ENCODE measurements at regions not wholly inside any gene's neighbourhood (a gene's known extent, or its start where the extent isn't known, plus 50 kb on each side); places are given as distances from the start of the nearest gene placed in this dataset.

DNA sequence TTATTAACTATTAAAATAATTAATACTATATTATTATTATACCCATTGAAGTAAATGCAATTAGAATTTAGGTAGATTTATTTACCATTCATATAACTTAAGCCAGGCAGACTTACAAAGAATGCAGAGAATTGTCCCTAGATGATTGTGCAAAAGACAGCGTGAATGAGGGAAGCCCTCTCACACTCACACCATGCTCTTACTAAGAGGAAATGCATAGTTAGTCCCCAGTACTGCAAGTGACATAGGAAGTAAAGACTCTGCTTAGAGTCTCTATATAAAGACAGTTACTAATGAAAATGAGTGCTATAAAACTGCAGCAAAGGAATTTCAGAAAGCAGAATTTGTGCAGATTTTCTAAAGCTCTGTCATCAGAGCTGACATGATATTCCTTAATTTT lies 270.4 kb downstream of the ZBBX start:
- TF ChIP-seq, protein P1, sequence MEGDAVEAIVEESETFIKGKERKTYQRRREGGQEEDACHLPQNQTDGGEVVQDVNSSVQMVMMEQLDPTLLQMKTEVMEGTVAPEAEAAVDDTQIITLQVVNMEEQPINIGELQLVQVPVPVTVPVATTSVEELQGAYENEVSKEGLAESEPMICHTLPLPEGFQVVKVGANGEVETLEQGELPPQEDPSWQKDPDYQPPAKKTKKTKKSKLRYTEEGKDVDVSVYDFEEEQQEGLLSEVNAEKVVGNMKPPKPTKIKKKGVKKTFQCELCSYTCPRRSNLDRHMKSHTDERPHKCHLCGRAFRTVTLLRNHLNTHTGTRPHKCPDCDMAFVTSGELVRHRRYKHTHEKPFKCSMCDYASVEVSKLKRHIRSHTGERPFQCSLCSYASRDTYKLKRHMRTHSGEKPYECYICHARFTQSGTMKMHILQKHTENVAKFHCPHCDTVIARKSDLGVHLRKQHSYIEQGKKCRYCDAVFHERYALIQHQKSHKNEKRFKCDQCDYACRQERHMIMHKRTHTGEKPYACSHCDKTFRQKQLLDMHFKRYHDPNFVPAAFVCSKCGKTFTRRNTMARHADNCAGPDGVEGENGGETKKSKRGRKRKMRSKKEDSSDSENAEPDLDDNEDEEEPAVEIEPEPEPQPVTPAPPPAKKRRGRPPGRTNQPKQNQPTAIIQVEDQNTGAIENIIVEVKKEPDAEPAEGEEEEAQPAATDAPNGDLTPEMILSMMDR (IDR thresholded peaks at IDR 0.05; ENCODE audit: poor library complexity, severe bottlenecking): no peak
- TF ChIP-seq POLR2AphosphoS5 (IDR thresholded peaks at IDR 0.05) (no peak), TAF1 (IDR thresholded peaks at IDR 0.05; ENCODE audit: low read depth) (no peak), EZH2 (IDR thresholded peaks at IDR 0.05; ENCODE audit: borderline replicate concordance, insufficient read depth, low read length, poor library complexity, severe bottlenecking) (no peak), EP300 (conservative IDR thresholded peaks at IDR 0.05; ENCODE audit: poor library complexity, severe bottlenecking) (no peak), SMC3 (conservative IDR thresholded peaks at IDR 0.05; ENCODE audit: poor library complexity) (no peak), RAD21 (conservative IDR thresholded peaks at IDR 0.05) (no peak), MXI1 (conservative IDR thresholded peaks at IDR 0.05; ENCODE audit: poor library complexity, severe bottlenecking) (no peak)

Measured in neural cell (in vitro differentiated cells).